HG02588 (cell line): ENCODE measurements at regions not wholly inside any gene's neighbourhood (a gene's known extent, or its start where the extent isn't known, plus 50 kb on each side); places are given as distances from the start of the nearest gene placed in this dataset.

Experiments used
- ATAC-seq: cut with Tn5 transposase; IDR thresholded peaks from one replicate; pipeline ENCODE4 v1.9.1; 2021; ENCODE audit warnings: mild to moderate bottlenecking, moderate library complexity; ENCODE audit not compliant: unreplicated experiment

GRCh38 chr10:21176934-21177480 is 279.9 kb upstream of the NEBL start:
- no peak for ATAC-seq

GRCh38 chr10:21175797-21176196 is 278.7 kb upstream of the NEBL start:
- ATAC-seq, result no peak

- ATAC-seq, result no peak
These were observed 277.8 kb upstream of the NEBL start for GRCh38 chr10:21174715-21175495.

GRCh38 chr10:21173802-21174714 is 276.9 kb upstream of the NEBL start:
- ATAC-seq, result no peak

- ATAC-seq, result no peak
These were observed 276.1 kb upstream of the NEBL start for GRCh38 chr10:21172930-21173801.

- no peak for ATAC-seq
These were observed 275.4 kb upstream of the NEBL start for GRCh38 chr10:21172542-21172929.

- no peak for ATAC-seq
These were observed 274.9 kb upstream of the NEBL start for GRCh38 chr10:21171936-21172541.

GRCh38 chr10:21171197-21171935 is 274.3 kb upstream of the NEBL start:
- ATAC-seq, result no peak

GRCh38 chr10:21170216-21170615 is 273.1 kb upstream of the NEBL start:
- ATAC-seq, result no peak

GRCh38 chr10:21169271-21169670 is 272.2 kb upstream of the NEBL start:
- ATAC-seq, result no peak

GRCh38 chr10:21167288-21168010 is 270.3 kb upstream of the NEBL start:
- no peak for ATAC-seq

GRCh38 chr10:21166557-21167287 is 269.6 kb upstream of the NEBL start:
- ATAC-seq, result no peak

GRCh38 chr10:21165489-21165888 is 268.4 kb upstream of the NEBL start:
- ATAC-seq, result no peak

- ATAC-seq, result no peak
These were observed 267.6 kb upstream of the NEBL start for GRCh38 chr10:21164687-21165086.

- ATAC-seq, result no peak
These were observed 265.8 kb upstream of the NEBL start for GRCh38 chr10:21162948-21163347.

- ATAC-seq, result no peak
These were observed 264.5 kb upstream of the NEBL start for GRCh38 chr10:21161647-21162046.

GRCh38 chr10:21161090-21161625 is 264.0 kb upstream of the NEBL start:
- ATAC-seq, result no peak

- no peak for ATAC-seq
These were observed 263.0 kb upstream of the NEBL start for GRCh38 chr10:21160116-21160515.
